HepG2 (cell line): ENCODE measurements at regions not wholly inside any gene's neighbourhood (a gene's known extent, or its start where the extent isn't known, plus 50 kb on each side); places are given as distances from the start of the nearest gene placed in this dataset.

Source experiments
- ETV5 ChIP-seq: IDR thresholded peaks from 2 replicates; pipeline ENCODE4 v1.6.1; 2018; ENCODE audit warnings: missing biosample characterization, missing genetic modification reagents, inconsistent platforms, borderline replicate concordance
- FOSL1 ChIP-seq: sonication (generic); formaldehyde crosslinking; IDR thresholded peaks from 2 replicates; pipeline ENCODE4 v1.9.0; 2021; ENCODE audit warnings: missing genetic modification reagents, borderline replicate concordance
- FOXO1 ChIP-seq: sonication (generic); formaldehyde crosslinking; IDR thresholded peaks from 2 replicates; pipeline ENCODE4 v1.4.0; 2020; ENCODE audit warnings: missing genetic modification reagents
- GATA4 ChIP-seq: sonication (generic); IDR thresholded peaks from 2 replicates; pipeline ENCODE4 v1.6.1; 2016; ENCODE audit warnings: antibody characterized with exemption, low read depth, borderline replicate concordance
- HHEX ChIP-seq: IDR thresholded peaks from 2 replicates; pipeline ENCODE4 v1.6.1; 2016; ENCODE audit warnings: control low read depth
- HNF4G ChIP-seq, 2 experiments: sonication (generic) in 1 of 2; formaldehyde crosslinking in 1 of 2; IDR thresholded peaks; 2 replicates each; pipeline versions ENCODE4 v1.4.0 to v1.6.1; 2011 to 2020; ENCODE audit warnings: borderline replicate concordance in 2 of 2, low read depth in 2 of 2, mild to moderate bottlenecking in 2 of 2, low read length in 1 of 2, missing genetic modification reagents in 1 of 2, moderate library complexity in 1 of 2
- NFIB ChIP-seq: sonication (generic); formaldehyde crosslinking; IDR thresholded peaks from 2 replicates; pipeline ENCODE4 v1.9.0; 2021; ENCODE audit warnings: missing genetic modification reagents, mild to moderate bottlenecking, borderline replicate concordance
- NR2F6 ChIP-seq, 2 experiments: IDR thresholded peaks; 2 replicates each; pipeline ENCODE4 v1.6.1; 2016; ENCODE audit warnings: antibody characterized with exemption in 1 of 2, mild to moderate bottlenecking in 1 of 2
- POLR2AphosphoS2 ChIP-seq: IDR thresholded peaks from 2 replicates; pipeline ENCODE4 v1.6.1; 2011; ENCODE audit warnings: low read depth, low read length, improper control_type of control experiment
- SMAD3 ChIP-seq: sonication (generic); formaldehyde crosslinking; IDR thresholded peaks from 2 replicates; pipeline ENCODE4 v1.4.0; 2020; ENCODE audit warnings: missing genetic modification reagents
- SMARCE1 ChIP-seq: fragments of 450-650 bp; IDR thresholded peaks from 2 replicates; pipeline ENCODE4 v1.6.1; 2017; ENCODE audit warnings: borderline replicate concordance
- TBX2 ChIP-seq: sonication (generic); formaldehyde crosslinking; IDR thresholded peaks from 2 replicates; pipeline ENCODE4 v1.5.0; 2020; ENCODE audit warnings: missing genetic modification reagents, mild to moderate bottlenecking, borderline replicate concordance
- TCF7 ChIP-seq: sonication (generic); IDR thresholded peaks from 2 replicates; pipeline ENCODE4 v1.6.1; 2016; ENCODE audit warnings: antibody characterized with exemption, low read depth
- ZNF329 ChIP-seq: sonication (generic); formaldehyde crosslinking; IDR thresholded peaks from 2 replicates; pipeline ENCODE4 v1.9.0; 2021; ENCODE audit warnings: low read depth, mild to moderate bottlenecking, missing genetic modification reagents
- TF ChIP-seq, protein P1 (sequence below): sonication (generic); formaldehyde crosslinking; IDR thresholded peaks from 2 replicates; pipeline ENCODE4 v1.5.1; 2020; ENCODE audit warnings: mild to moderate bottlenecking, moderate library complexity, missing genetic modification reagents
- TF ChIP-seq, protein P2 (sequence below): sonication (generic); formaldehyde crosslinking; IDR thresholded peaks from 2 replicates; pipeline ENCODE4 v1.5.0; 2020; ENCODE audit warnings: missing genetic modification reagents
- TF ChIP-seq, protein P3 (sequence below): IDR thresholded peaks from 2 replicates; pipeline ENCODE4 v1.6.1; 2018; ENCODE audit warnings: missing genetic modification reagents, mild to moderate bottlenecking, missing compliant biosample characterization
- TF ChIP-seq, protein P4 (sequence below): sonication (generic); formaldehyde crosslinking; IDR thresholded peaks from 2 replicates; pipeline ENCODE4 v1.5.1; 2020; ENCODE audit warnings: missing genetic modification reagents, mild to moderate bottlenecking, borderline replicate concordance
- TF ChIP-seq, protein P5 (sequence below): IDR thresholded peaks from 2 replicates; pipeline ENCODE4 v1.6.1; 2016; ENCODE audit warnings: missing compliant biosample characterization, missing genetic modification reagents, borderline replicate concordance

DNA sequence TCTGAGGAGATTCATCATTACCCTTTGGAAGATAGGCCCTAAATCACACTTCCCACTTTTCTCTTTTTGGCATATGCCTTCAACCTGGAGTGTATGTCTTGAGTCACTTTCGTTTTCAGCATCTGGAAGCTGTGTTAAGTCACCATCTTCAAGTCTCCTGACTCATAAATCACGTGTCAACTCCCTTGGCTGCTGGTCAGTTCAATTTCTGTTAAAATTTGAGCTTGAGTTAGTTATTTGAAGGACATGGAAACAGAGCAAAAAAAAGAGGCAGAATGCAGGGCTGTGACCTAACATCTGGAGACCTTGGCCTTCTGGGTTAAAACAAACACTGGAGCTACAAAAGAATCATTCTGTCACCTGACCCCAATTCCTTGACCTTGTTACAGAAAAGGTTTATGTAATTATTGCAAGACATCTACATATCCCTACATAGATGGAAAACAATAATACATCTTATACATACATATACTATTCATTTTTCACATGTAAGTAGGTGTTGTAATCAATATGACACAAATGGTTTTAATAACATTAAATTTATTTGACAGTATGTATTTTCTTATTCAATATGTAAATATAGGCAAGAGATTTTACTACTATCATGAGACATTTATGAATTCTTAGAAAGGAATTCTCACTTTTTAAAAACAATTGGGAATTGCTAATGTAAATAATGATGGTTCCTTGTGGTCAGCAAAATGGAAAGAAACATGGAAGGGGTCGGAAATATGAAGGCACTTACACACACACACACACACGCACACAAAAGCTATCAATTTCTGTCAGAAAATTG, 169.7 kb upstream of the PHYHIPL start (continued):
- TF ChIP-seq, protein P1, sequence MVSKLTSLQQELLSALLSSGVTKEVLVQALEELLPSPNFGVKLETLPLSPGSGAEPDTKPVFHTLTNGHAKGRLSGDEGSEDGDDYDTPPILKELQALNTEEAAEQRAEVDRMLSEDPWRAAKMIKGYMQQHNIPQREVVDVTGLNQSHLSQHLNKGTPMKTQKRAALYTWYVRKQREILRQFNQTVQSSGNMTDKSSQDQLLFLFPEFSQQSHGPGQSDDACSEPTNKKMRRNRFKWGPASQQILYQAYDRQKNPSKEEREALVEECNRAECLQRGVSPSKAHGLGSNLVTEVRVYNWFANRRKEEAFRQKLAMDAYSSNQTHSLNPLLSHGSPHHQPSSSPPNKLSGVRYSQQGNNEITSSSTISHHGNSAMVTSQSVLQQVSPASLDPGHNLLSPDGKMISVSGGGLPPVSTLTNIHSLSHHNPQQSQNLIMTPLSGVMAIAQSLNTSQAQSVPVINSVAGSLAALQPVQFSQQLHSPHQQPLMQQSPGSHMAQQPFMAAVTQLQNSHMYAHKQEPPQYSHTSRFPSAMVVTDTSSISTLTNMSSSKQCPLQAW (CRISPR knock-in tag): peak; percentile 27; the same call in 1 of the 2 replicates
- TF ChIP-seq FOXO1 (peak; percentile 61; the same call in 1 of the 2 replicates), SMAD3 (CRISPR knock-in tag) (peak; percentile 81), HNF4G (IDR thresholded peaks at IDR 0.05; ENCODE audit: borderline replicate concordance, low read depth, low read length) (peak; percentile 73; the same call in 1 of the 2 replicates), HNF4G (CRISPR knock-in tag; IDR thresholded peaks at IDR 0.05; ENCODE audit: borderline replicate concordance, low read depth) (peak; percentile 41; the same call in 1 of the 2 replicates), NR2F6 (IDR thresholded peaks at IDR 0.05) (peak; percentile 100), NR2F6 (CRISPR knock-in tag; IDR thresholded peaks at IDR 0.05) (peak; percentile 99), ETV5 (CRISPR knock-in tag) (peak; percentile 7; the same call in 1 of the 2 replicates), SMARCE1 (no peak), POLR2AphosphoS2 (no peak), ZNF329 (CRISPR knock-in tag) (no peak), NFIB (CRISPR knock-in tag) (no peak), TBX2 (peak; percentile 58), TCF7 (peak; percentile 84), HHEX (CRISPR knock-in tag) (peak; percentile 62), GATA4 (peak; percentile 75; the same call in 1 of the 2 replicates), FOSL1 (CRISPR knock-in tag) (no peak; the same call in 1 of the 2 replicates)
- TF ChIP-seq, protein P2, sequence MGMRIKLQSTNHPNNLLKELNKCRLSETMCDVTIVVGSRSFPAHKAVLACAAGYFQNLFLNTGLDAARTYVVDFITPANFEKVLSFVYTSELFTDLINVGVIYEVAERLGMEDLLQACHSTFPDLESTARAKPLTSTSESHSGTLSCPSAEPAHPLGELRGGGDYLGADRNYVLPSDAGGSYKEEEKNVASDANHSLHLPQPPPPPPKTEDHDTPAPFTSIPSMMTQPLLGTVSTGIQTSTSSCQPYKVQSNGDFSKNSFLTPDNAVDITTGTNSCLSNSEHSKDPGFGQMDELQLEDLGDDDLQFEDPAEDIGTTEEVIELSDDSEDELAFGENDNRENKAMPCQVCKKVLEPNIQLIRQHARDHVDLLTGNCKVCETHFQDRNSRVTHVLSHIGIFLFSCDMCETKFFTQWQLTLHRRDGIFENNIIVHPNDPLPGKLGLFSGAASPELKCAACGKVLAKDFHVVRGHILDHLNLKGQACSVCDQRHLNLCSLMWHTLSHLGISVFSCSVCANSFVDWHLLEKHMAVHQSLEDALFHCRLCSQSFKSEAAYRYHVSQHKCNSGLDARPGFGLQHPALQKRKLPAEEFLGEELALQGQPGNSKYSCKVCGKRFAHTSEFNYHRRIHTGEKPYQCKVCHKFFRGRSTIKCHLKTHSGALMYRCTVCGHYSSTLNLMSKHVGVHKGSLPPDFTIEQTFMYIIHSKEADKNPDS (CRISPR knock-in tag): peak; percentile 42; the same call in 1 of the 2 replicates
- TF ChIP-seq, protein P3, sequence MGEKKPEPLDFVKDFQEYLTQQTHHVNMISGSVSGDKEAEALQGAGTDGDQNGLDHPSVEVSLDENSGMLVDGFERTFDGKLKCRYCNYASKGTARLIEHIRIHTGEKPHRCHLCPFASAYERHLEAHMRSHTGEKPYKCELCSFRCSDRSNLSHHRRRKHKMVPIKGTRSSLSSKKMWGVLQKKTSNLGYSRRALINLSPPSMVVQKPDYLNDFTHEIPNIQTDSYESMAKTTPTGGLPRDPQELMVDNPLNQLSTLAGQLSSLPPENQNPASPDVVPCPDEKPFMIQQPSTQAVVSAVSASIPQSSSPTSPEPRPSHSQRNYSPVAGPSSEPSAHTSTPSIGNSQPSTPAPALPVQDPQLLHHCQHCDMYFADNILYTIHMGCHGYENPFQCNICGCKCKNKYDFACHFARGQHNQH: peak; percentile 38; the same call in 1 of the 2 replicates
- TF ChIP-seq, protein P4, sequence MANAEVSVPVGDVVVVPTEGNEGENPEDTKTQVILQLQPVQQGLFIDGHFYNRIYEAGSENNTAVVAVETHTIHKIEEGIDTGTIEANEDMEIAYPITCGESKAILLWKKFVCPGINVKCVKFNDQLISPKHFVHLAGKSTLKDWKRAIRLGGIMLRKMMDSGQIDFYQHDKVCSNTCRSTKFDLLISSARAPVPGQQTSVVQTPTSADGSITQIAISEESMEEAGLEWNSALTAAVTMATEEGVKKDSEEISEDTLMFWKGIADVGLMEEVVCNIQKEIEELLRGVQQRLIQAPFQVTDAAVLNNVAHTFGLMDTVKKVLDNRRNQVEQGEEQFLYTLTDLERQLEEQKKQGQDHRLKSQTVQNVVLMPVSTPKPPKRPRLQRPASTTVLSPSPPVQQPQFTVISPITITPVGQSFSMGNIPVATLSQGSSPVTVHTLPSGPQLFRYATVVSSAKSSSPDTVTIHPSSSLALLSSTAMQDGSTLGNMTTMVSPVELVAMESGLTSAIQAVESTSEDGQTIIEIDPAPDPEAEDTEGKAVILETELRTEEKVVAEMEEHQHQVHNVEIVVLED (CRISPR knock-in tag): no peak
- TF ChIP-seq, protein P5, sequence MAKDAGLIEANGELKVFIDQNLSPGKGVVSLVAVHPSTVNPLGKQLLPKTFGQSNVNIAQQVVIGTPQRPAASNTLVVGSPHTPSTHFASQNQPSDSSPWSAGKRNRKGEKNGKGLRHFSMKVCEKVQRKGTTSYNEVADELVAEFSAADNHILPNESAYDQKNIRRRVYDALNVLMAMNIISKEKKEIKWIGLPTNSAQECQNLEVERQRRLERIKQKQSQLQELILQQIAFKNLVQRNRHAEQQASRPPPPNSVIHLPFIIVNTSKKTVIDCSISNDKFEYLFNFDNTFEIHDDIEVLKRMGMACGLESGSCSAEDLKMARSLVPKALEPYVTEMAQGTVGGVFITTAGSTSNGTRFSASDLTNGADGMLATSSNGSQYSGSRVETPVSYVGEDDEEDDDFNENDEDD: peak; percentile 23; the same call in 1 of the 2 replicates
